ENCODE measurements at regions not wholly inside any gene's neighbourhood (a gene's known extent, or its start where the extent isn't known, plus 50 kb on each side); places are given as distances from the start of the nearest gene placed in this dataset.

DNA sequence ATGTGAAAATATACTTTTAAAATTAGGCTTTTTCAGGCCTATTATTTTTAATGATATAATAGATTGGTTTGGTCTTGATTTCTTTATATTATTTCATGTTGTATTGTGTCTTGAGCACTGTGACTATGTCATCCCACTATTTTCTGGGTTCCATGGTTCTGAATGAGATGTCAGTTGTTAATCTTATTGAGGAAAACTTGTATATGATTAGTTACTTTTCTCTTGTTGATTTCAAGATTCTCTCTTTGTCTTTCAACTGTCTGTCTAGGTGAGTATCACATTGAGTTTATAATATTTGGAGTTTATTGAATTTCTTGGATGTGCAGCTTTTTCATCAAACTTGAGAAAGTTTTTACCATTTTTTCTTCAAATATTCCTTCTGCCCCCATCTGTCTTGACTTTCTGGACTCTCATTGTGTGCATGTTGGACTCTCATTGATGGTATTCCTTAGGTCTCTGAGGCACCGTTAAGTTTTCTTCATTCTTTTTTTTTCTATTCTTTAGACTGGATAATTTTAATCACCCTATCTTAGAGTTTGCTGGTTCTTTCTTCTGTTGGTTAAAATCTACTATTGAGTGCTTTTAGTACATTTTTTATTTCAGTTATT, 175.8 kb downstream of the TMEM167A start:
- H3K4me1 ChIP-seq (ENCODE audit: low read length), result no peaks in the 10 kb centered on the region
- H2AFZ ChIP-seq (ENCODE audit: low read length), result no peak overlapping the region
- no peaks in the 10 kb centered on the region for H3K27me3 ChIP-seq (replicated peaks; ENCODE audit: insufficient read depth, low read length)
- H3K79me2 ChIP-seq (ENCODE audit: low read length), result no peaks in the 10 kb centered on the region
- H4K20me1 ChIP-seq (ENCODE audit: insufficient read depth, low read length), result no peaks in the 10 kb centered on the region
- H3K4me3 ChIP-seq (ENCODE audit: low read length), result no peak overlapping the region
- no peak overlapping the region for H3K4me2 ChIP-seq (ENCODE audit: low read depth, low read length)
- H3K9ac ChIP-seq (ENCODE audit: low read length), result no peak overlapping the region
- H3K36me3 ChIP-seq (replicated peaks; ENCODE audit: insufficient read depth, low read length), result no peaks in the 10 kb centered on the region
- H3K9me3 ChIP-seq (replicated peaks; ENCODE audit: insufficient read depth, low read length), result no peaks in the 10 kb centered on the region
- H3K9me2 ChIP-seq (replicated peaks; ENCODE audit: insufficient read depth, low read length), result no peaks in the 10 kb centered on the region
- no peak for DNase-seq
- H3F3A ChIP-seq (ENCODE audit: insufficient read depth, low read length), result no peaks in the 10 kb centered on the region
- no peak overlapping the region for H3K27ac ChIP-seq (ENCODE audit: low read length)
- TF ChIP-seq EZH2 (optimal IDR thresholded peaks at IDR 0.05; ENCODE audit: low read depth, low read length), result no peak

DNA sequence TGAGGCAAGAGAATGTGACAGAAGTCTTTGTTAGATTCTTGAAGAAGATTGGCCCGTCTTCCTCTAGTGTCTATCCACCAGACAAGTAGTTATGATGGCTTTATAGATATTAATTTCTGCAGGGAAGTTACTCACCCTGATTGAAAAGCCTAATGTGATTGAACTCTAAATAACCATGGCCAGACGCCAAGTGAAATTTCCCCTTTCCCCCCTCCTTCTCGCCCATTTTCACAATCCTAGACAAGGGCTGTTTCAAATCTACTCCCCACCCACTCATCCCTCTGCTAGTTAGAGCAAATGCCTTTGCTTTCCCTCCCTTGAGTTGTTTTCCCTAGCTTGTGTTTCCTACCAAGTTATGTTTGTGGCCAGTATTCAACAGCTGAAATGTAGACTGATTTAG, 182.5 kb downstream of the TMEM167A start:
- no peaks in the 10 kb centered on the region for H3K27me3 ChIP-seq (replicated peaks; ENCODE audit: insufficient read depth, low read length)
- H2AFZ ChIP-seq (ENCODE audit: low read length), result no peak overlapping the region
- H4K20me1 ChIP-seq (ENCODE audit: insufficient read depth, low read length), result no peaks in the 10 kb centered on the region
- no peaks in the 10 kb centered on the region for H3K9me3 ChIP-seq (replicated peaks; ENCODE audit: insufficient read depth, low read length)
- H3K27ac ChIP-seq (ENCODE audit: low read length), result no peak overlapping the region
- H3K4me1 ChIP-seq (ENCODE audit: low read length), result no peaks in the 10 kb centered on the region
- no peak for DNase-seq
- no peaks in the 10 kb centered on the region for H3K36me3 ChIP-seq (replicated peaks; ENCODE audit: insufficient read depth, low read length)
- no peak overlapping the region for H3K4me3 ChIP-seq (ENCODE audit: low read length)
- H3K79me2 ChIP-seq (ENCODE audit: low read length), result no peaks in the 10 kb centered on the region
- H3K9ac ChIP-seq (ENCODE audit: low read length), result no peak overlapping the region
- H3K9me2 ChIP-seq (replicated peaks; ENCODE audit: insufficient read depth, low read length), result no peaks in the 10 kb centered on the region
- TF ChIP-seq EZH2 (optimal IDR thresholded peaks at IDR 0.05; ENCODE audit: low read depth, low read length) (no peak), EZH2phosphoT487 (IDR thresholded peaks at IDR 0.05; ENCODE audit: low read length) (no peak)
- TF ChIP-seq, protein P1, sequence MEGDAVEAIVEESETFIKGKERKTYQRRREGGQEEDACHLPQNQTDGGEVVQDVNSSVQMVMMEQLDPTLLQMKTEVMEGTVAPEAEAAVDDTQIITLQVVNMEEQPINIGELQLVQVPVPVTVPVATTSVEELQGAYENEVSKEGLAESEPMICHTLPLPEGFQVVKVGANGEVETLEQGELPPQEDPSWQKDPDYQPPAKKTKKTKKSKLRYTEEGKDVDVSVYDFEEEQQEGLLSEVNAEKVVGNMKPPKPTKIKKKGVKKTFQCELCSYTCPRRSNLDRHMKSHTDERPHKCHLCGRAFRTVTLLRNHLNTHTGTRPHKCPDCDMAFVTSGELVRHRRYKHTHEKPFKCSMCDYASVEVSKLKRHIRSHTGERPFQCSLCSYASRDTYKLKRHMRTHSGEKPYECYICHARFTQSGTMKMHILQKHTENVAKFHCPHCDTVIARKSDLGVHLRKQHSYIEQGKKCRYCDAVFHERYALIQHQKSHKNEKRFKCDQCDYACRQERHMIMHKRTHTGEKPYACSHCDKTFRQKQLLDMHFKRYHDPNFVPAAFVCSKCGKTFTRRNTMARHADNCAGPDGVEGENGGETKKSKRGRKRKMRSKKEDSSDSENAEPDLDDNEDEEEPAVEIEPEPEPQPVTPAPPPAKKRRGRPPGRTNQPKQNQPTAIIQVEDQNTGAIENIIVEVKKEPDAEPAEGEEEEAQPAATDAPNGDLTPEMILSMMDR (IDR thresholded peaks at IDR 0.05; ENCODE audit: low read length), result no peak
- no peak overlapping the region for H3K4me2 ChIP-seq (ENCODE audit: low read depth, low read length)
- H3F3A ChIP-seq (ENCODE audit: insufficient read depth, low read length), result no peaks in the 10 kb centered on the region

DNA sequence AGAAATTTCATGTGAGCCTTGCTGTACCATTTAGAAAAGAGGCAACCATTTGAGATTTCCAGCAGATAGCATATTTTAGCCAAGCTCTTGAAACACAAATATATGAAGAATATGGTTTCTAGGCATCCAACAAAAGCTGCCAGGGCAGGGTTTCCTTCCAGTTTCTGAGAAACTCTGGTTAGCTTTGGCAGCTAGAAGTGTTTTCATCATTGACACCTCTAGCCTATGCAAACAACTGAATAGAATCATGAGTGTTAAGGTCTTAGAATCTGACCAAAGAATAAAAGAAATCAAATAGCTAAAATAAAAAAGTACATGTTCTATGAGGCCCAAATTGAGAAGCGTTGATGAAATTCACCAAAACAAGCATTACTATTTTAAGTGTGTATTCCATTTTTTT, 188.1 kb downstream of the TMEM167A start:
- H3K27me3 ChIP-seq (replicated peaks; ENCODE audit: insufficient read depth, low read length), result no peaks in the 10 kb centered on the region
- no peak overlapping the region for H3K27ac ChIP-seq (ENCODE audit: low read length)
- H3K79me2 ChIP-seq (ENCODE audit: low read length), result no peaks in the 10 kb centered on the region
- no peaks in the 10 kb centered on the region for H4K20me1 ChIP-seq (ENCODE audit: insufficient read depth, low read length)
- H3K9me2 ChIP-seq (replicated peaks; ENCODE audit: insufficient read depth, low read length), result no peaks in the 10 kb centered on the region
- H3K36me3 ChIP-seq (replicated peaks; ENCODE audit: insufficient read depth, low read length), result no peaks in the 10 kb centered on the region
- H3F3A ChIP-seq (ENCODE audit: insufficient read depth, low read length), result no peaks in the 10 kb centered on the region
- H3K9me3 ChIP-seq (replicated peaks; ENCODE audit: insufficient read depth, low read length), result no peaks in the 10 kb centered on the region
- TF ChIP-seq EZH2 (optimal IDR thresholded peaks at IDR 0.05; ENCODE audit: low read depth, low read length), result no peak
- TF ChIP-seq, protein P1 (IDR thresholded peaks at IDR 0.05; ENCODE audit: low read length), result no peak
- no peak for TF ChIP-seq EZH2phosphoT487 (IDR thresholded peaks at IDR 0.05; ENCODE audit: low read length)
- H3K9ac ChIP-seq (ENCODE audit: low read length), result no peak overlapping the region
- H3K4me2 ChIP-seq (ENCODE audit: low read depth, low read length), result no peak overlapping the region
- H2AFZ ChIP-seq (ENCODE audit: low read length), result no peak overlapping the region
- H3K4me3 ChIP-seq (ENCODE audit: low read length), result no peak overlapping the region
- DNase-seq, result no peak
- H3K4me1 ChIP-seq (ENCODE audit: low read length), result peaks cover 8% of the 10 kb centered on the region

DNA sequence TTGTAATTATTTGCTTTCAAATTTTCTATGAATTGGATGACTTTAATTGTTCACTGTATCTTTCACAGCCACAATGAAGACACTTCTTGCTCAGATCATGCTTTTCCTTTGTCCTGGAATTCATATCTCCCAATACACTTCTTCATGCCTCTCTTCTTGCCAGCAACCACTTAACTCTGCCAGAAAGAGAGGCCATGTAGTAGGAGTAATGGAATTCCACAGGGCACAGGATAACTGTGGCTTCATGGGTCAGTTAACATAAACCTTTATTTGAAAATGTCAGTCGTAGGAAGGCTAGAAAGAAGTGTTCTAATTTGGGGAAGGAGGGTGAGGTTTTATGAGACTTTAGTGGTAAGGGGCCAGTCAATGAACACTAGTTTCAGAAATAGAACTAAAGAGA, 190.3 kb downstream of the TMEM167A start:
- Histone ChIP-seq H3K27ac (ENCODE audit: low read length) (no peak overlapping the region), H3K27me3 (replicated peaks; ENCODE audit: insufficient read depth, low read length) (no peaks in the 10 kb centered on the region), H3K36me3 (replicated peaks; ENCODE audit: insufficient read depth, low read length) (no peaks in the 10 kb centered on the region), H3K9ac (ENCODE audit: low read length) (no peak overlapping the region), H3K4me3 (ENCODE audit: low read length) (no peak overlapping the region), H3K9me2 (replicated peaks; ENCODE audit: insufficient read depth, low read length) (no peaks in the 10 kb centered on the region), H3K4me2 (ENCODE audit: low read depth, low read length) (no peak overlapping the region), H4K20me1 (ENCODE audit: insufficient read depth, low read length) (no peaks in the 10 kb centered on the region), H2AFZ (ENCODE audit: low read length) (no peak overlapping the region), H3K79me2 (ENCODE audit: low read length) (no peaks in the 10 kb centered on the region), H3F3A (ENCODE audit: insufficient read depth, low read length) (0 out of 2 replicates have a peak, but pooled peaks cover under 1% of the 10 kb centered on the region), H3K4me1 (ENCODE audit: low read length) (peaks cover 16% of the 10 kb centered on the region), H3K9me3 (replicated peaks; ENCODE audit: insufficient read depth, low read length) (no peaks in the 10 kb centered on the region)
- no peak for DNase-seq
- no peak for TF ChIP-seq EZH2phosphoT487 (IDR thresholded peaks at IDR 0.05; ENCODE audit: low read length)
- TF ChIP-seq EZH2 (optimal IDR thresholded peaks at IDR 0.05; ENCODE audit: low read depth, low read length), result no peak
- TF ChIP-seq, protein P1 (IDR thresholded peaks at IDR 0.05; ENCODE audit: low read length), result no peak

All from MM.1S (cell line).